ENCODE measurements at regions not wholly inside any gene's neighbourhood (a gene's known extent, or its start where the extent isn't known, plus 50 kb on each side); places are given as distances from the start of the nearest gene placed in this dataset.

GRCh38 chr12:5223881-5224280, 180.2 kb downstream of the KCNA5 start:
- TF ChIP-seq MAX (IDR thresholded peaks at IDR 0.05; ENCODE audit: low read depth) (no peak), POLR2AphosphoS5 (IDR thresholded peaks at IDR 0.05; ENCODE audit: low read depth, low read length) (no peak), RFX5 (IDR thresholded peaks at IDR 0.05; ENCODE audit: low read length) (no peak), IRF3 (IDR thresholded peaks at IDR 0.05; ENCODE audit: low read depth, low read length) (no peak), CTCF (IDR thresholded peaks at IDR 0.05) (no peak), GATA2 (CRISPR knock-in tag; IDR thresholded peaks at IDR 0.05) (no peak), RAD21 (IDR thresholded peaks at IDR 0.05; ENCODE audit: low read length) (no peak), YY1 (IDR thresholded peaks at IDR 0.05; ENCODE audit: low read depth) (no peak), RCOR1 (IDR thresholded peaks at IDR 0.05; ENCODE audit: low read length) (no peak), EZH2phosphoT487 (IDR thresholded peaks at IDR 0.05; ENCODE audit: borderline replicate concordance, low read depth) (no peak), USF2 (IDR thresholded peaks at IDR 0.05; ENCODE audit: borderline replicate concordance, low read depth, low read length) (no peak), REST (IDR thresholded peaks at IDR 0.05; ENCODE audit: low read depth, low read length) (no peak)
